Spleen (tissue), 7 donors: ENCODE measurements at regions not wholly inside any gene's neighbourhood (a gene's known extent, or its start where the extent isn't known, plus 50 kb on each side); places are given as distances from the start of the nearest gene placed in this dataset.
"Not testable (repeated sequence)": the region's sequence is repeated elsewhere in the genome, so short reads cannot be mapped to it uniquely, and the experiment has no call there.

Experiments used
- POLR2AphosphoS5 ChIP-seq, 3 donors: sonication (generic); formaldehyde crosslinking; IDR thresholded peaks; one replicate each; pipeline ENCODE4 v1.5.1; 2017; ENCODE audit warnings: antibody characterized with exemption in 3 of 3
- TF ChIP-seq, protein P1 (sequence below), 11 experiments: fragments of 200-600 bp in 7 of 11; fragments of 450-650 bp in 4 of 11; sonication (generic) in 4 of 11; IDR thresholded peaks in 8 of 11; conservative IDR thresholded peaks in 3 of 11; 1 replicate in 7 of 11; 2 replicates in 4 of 11; pipeline versions ENCODE4 v1.4.0 to v1.8.0; 2016 to 2021; ENCODE audit warnings: antibody characterized with exemption in 11 of 11, inconsistent platforms in 4 of 11, mild to moderate bottlenecking in 1 of 11
- donor health status: DM: no; HTN: no; CAD: no; lungs with moderate emphysema.
- donor health status: DM: no; HTN: no; CAD: no.
- donor health status: DM: no; HTN: no; CAD: no.

DNA sequence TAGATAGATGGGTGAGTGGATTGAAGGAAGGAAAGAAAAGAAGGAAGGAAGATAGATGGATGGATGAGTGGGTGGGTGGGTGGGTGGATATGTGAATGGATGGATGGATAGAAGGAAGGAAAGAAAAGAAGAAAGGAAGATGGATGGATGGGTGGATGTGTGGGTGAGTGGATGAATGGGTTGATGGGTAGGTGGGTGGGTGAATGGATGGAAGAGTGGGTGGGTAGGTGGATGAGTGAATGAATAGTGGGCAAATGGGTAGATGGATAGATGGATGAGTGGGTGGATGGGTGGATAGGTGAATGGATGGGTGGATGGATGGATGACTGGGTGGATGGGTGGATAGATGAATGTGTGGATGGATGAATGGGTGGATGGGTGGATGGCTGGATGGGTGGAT is 117.9 kb upstream of the PPP1R26 start:
- TF ChIP-seq, protein P1, sequence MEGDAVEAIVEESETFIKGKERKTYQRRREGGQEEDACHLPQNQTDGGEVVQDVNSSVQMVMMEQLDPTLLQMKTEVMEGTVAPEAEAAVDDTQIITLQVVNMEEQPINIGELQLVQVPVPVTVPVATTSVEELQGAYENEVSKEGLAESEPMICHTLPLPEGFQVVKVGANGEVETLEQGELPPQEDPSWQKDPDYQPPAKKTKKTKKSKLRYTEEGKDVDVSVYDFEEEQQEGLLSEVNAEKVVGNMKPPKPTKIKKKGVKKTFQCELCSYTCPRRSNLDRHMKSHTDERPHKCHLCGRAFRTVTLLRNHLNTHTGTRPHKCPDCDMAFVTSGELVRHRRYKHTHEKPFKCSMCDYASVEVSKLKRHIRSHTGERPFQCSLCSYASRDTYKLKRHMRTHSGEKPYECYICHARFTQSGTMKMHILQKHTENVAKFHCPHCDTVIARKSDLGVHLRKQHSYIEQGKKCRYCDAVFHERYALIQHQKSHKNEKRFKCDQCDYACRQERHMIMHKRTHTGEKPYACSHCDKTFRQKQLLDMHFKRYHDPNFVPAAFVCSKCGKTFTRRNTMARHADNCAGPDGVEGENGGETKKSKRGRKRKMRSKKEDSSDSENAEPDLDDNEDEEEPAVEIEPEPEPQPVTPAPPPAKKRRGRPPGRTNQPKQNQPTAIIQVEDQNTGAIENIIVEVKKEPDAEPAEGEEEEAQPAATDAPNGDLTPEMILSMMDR (IDR thresholded peaks at IDR 0.05 in 8 of 11, conservative IDR thresholded peaks at IDR 0.05 in 3 of 11): not testable (repeated sequence)
- not testable (repeated sequence) for TF ChIP-seq POLR2AphosphoS5 (IDR thresholded peaks at IDR 0.05)
